ENCODE measurements at regions not wholly inside any gene's neighbourhood (a gene's known extent, or its start where the extent isn't known, plus 50 kb on each side); places are given as distances from the start of the nearest gene placed in this dataset.

DNA sequence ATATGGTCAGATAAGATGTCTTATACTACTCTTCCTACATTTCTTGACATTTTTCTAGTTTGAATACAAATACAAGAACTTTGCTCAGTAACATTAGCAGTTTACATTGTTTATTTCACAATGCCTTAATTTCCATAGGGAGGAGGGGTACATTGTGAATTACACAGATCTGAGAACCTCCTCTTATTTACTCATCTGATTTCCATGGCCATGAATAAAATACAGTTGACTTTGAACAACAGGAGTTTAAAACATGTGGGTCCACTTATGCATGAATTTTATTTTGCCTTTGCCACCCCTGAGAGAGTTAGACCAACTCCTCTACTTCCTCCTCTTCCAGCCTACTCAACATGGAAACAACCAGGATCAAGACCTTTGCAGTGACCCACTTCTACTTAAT lies 67.7 kb downstream of the MGST1 start:
- no peak overlapping the region for H3K27ac ChIP-seq (ENCODE audit: low read depth, low read length)
- peaks cover 3% of the 10 kb centered on the region for H3K9me3 ChIP-seq (ENCODE audit: control insufficient read depth, insufficient read depth, low read length)
- H3K4me1 ChIP-seq (ENCODE audit: control insufficient read depth, insufficient read depth, low read length), result no peaks in the 10 kb centered on the region
- H3K4me3 ChIP-seq (ENCODE audit: low read depth, low read length), result no peak overlapping the region
- H3K27me3 ChIP-seq (ENCODE audit: control insufficient read depth, insufficient read depth, low read length), result no peaks in the 10 kb centered on the region
- DNase-seq (ENCODE audit: low read depth in 4 of 6, low spot score in 6 of 6), result no peak
- no peaks in the 10 kb centered on the region for H3K36me3 ChIP-seq (ENCODE audit: control insufficient read depth, insufficient read depth, low read length)

DNA sequence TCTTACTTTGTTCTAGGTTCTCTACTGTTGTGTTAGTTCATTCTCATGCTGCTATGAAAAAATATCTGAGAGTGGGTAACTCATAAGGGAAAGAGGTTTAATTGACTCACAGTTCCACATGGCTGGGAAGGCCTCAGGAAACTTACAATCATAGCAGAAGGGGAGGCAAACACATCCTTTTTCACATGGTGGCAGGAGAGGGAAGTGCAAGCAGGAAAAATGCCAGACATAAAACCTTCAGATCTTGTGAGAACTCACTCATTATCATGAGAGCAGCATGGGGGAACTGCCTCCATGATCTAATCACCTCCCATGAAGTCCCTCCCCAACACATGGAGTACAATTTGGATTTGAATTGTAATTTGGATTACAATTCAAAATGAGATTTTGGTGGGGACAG lies 69.6 kb downstream of the MGST1 start:
- DNase-seq (ENCODE audit: low read depth in 4 of 6, low spot score in 6 of 6), result no peak
- Histone ChIP-seq H3K27ac (ENCODE audit: low read depth, low read length) (no peak overlapping the region), H3K4me3 (ENCODE audit: low read depth, low read length) (no peak overlapping the region), H3K36me3 (ENCODE audit: control insufficient read depth, insufficient read depth, low read length) (no peaks in the 10 kb centered on the region), H3K9me3 (ENCODE audit: control insufficient read depth, insufficient read depth, low read length) (peaks cover 3% of the 10 kb centered on the region), H3K4me1 (ENCODE audit: control insufficient read depth, insufficient read depth, low read length) (no peaks in the 10 kb centered on the region), H3K27me3 (ENCODE audit: control insufficient read depth, insufficient read depth, low read length) (no peaks in the 10 kb centered on the region)

DNA sequence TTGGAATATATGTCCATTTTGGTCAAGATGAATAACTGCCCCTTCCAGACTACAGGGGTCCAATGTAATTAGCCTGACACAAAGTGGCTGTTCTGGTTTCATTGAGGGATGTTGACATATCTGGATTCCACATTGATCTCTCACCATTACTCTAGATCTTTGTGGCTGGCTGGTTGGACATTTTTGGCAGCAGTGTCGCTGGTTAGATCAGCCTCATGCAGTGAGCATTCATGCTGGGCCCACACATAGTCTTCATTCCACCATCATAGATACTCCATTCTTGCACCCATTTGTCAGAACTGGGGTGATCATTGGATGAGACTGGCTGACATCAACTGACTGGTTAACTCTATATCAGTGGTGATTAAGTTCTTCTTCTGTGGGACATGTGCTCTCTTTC lies 74.4 kb downstream of the MGST1 start:
- Histone ChIP-seq H3K4me3 (ENCODE audit: low read depth, low read length) (no peak overlapping the region), H3K9me3 (ENCODE audit: control insufficient read depth, insufficient read depth, low read length) (no peaks in the 10 kb centered on the region), H3K27me3 (ENCODE audit: control insufficient read depth, insufficient read depth, low read length) (no peaks in the 10 kb centered on the region), H3K4me1 (ENCODE audit: control insufficient read depth, insufficient read depth, low read length) (no peaks in the 10 kb centered on the region), H3K27ac (ENCODE audit: low read depth, low read length) (no peak overlapping the region), H3K36me3 (ENCODE audit: control insufficient read depth, insufficient read depth, low read length) (no peaks in the 10 kb centered on the region)
- DNase-seq (ENCODE audit: low read depth in 4 of 6, low spot score in 6 of 6), result no peak
- WGBS (ENCODE audit: insufficient coverage), result 100% methylated on average over 1 of the region's 1 CpG

GRCh38 chr12:16424531-16424930 lies 77.1 kb downstream of the MGST1 start:
- no peaks in the 10 kb centered on the region for H3K9me3 ChIP-seq (ENCODE audit: control insufficient read depth, insufficient read depth, low read length)
- no peaks in the 10 kb centered on the region for H3K4me1 ChIP-seq (ENCODE audit: control insufficient read depth, insufficient read depth, low read length)
- no peaks in the 10 kb centered on the region for H3K36me3 ChIP-seq (ENCODE audit: control insufficient read depth, insufficient read depth, low read length)
- DNase-seq (ENCODE audit: low read depth in 4 of 6, low spot score in 6 of 6), result no peak
- H3K27ac ChIP-seq (ENCODE audit: low read depth, low read length), result no peak overlapping the region
- whole genome bisulfite sequencing (ENCODE audit: insufficient coverage), result 93% methylated on average over 1 of the region's 2 CpGs
- H3K27me3 ChIP-seq (ENCODE audit: control insufficient read depth, insufficient read depth, low read length), result no peaks in the 10 kb centered on the region
- H3K4me3 ChIP-seq (ENCODE audit: low read depth, low read length), result no peak overlapping the region

DNA sequence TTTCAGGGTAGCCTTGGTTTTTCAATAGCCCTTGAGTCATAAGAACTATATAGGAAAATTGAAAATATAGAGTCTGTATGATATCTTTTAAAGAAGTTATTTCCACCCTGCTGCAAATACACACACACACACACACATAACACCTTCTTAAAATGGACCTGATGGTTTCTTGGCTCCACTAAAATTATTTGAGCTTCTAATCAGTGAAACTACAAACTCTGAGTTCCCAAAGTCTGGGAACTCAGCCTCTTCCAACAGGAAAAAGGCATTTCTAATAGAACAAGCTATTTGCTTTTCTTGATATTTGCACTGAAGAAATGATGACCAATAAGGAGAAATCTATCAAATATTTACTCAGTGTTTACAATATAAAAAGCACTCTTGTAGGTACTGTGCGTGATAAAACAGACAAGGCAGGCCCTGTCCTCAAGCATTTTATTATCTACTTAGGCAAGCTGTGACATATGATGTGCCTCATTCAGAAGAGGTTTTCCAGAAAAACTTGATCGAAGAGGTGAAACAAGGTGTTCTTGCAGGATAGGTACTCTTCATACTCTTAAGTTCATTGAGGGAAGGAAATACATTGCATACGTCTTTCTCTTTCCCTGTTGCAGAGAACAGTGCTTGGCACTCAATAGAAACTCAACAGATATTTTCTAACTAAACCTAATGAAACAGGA lies 88.6 kb downstream of the MGST1 start:
- H3K9me3 ChIP-seq (ENCODE audit: control insufficient read depth, insufficient read depth, low read length), result no peaks in the 10 kb centered on the region
- no peaks in the 10 kb centered on the region for H3K4me1 ChIP-seq (ENCODE audit: control insufficient read depth, insufficient read depth, low read length)
- no peak overlapping the region for H3K4me3 ChIP-seq (ENCODE audit: low read depth, low read length)
- H3K27me3 ChIP-seq (ENCODE audit: control insufficient read depth, insufficient read depth, low read length), result no peaks in the 10 kb centered on the region
- no peaks in the 10 kb centered on the region for H3K36me3 ChIP-seq (ENCODE audit: control insufficient read depth, insufficient read depth, low read length)
- WGBS (ENCODE audit: insufficient coverage), result 80% methylated on average over 1 of the region's 3 CpGs
- no peak for DNase-seq (ENCODE audit: low read depth in 4 of 6, low spot score in 6 of 6)
- H3K27ac ChIP-seq (ENCODE audit: low read depth, low read length), result no peak overlapping the region

GRCh38 chr12:16437281-16437816 lies 89.9 kb downstream of the MGST1 start:
- WGBS (ENCODE audit: insufficient coverage), result 74% methylated on average over 3 of the region's 5 CpGs
- Histone ChIP-seq H3K4me3 (ENCODE audit: low read depth, low read length) (no peak overlapping the region), H3K9me3 (ENCODE audit: control insufficient read depth, insufficient read depth, low read length) (no peaks in the 10 kb centered on the region), H3K4me1 (ENCODE audit: control insufficient read depth, insufficient read depth, low read length) (no peaks in the 10 kb centered on the region), H3K27me3 (ENCODE audit: control insufficient read depth, insufficient read depth, low read length) (no peaks in the 10 kb centered on the region), H3K36me3 (ENCODE audit: control insufficient read depth, insufficient read depth, low read length) (no peaks in the 10 kb centered on the region), H3K27ac (ENCODE audit: low read depth, low read length) (no peak overlapping the region)
- DNase-seq (ENCODE audit: low read depth in 4 of 6, low spot score in 6 of 6), result no peak

- Histone ChIP-seq H3K36me3 (ENCODE audit: control insufficient read depth, insufficient read depth, low read length) (no peaks in the 10 kb centered on the region), H3K4me3 (ENCODE audit: low read depth, low read length) (no peak overlapping the region), H3K27me3 (ENCODE audit: control insufficient read depth, insufficient read depth, low read length) (no peaks in the 10 kb centered on the region), H3K27ac (ENCODE audit: low read depth, low read length) (no peak overlapping the region), H3K4me1 (ENCODE audit: control insufficient read depth, insufficient read depth, low read length) (no peaks in the 10 kb centered on the region), H3K9me3 (ENCODE audit: control insufficient read depth, insufficient read depth, low read length) (no peaks in the 10 kb centered on the region)
- 80% methylated on average over 1 of the region's 2 CpGs for WGBS (ENCODE audit: insufficient coverage)
- no peak for DNase-seq (ENCODE audit: low read depth in 4 of 6, low spot score in 6 of 6)
Observed at GRCh38 chr12:16437926-16438325, 90.5 kb downstream of the MGST1 start.

GRCh38 chr12:16449459-16449858 lies 102.0 kb downstream of the MGST1 start:
- H3K36me3 ChIP-seq (ENCODE audit: control insufficient read depth, insufficient read depth, low read length), result no peaks in the 10 kb centered on the region
- H3K27ac ChIP-seq (ENCODE audit: low read depth, low read length), result no peak overlapping the region
- H3K27me3 ChIP-seq (ENCODE audit: control insufficient read depth, insufficient read depth, low read length), result no peaks in the 10 kb centered on the region
- no peak for DNase-seq (ENCODE audit: low read depth in 4 of 6, low spot score in 6 of 6)
- H3K4me1 ChIP-seq (ENCODE audit: control insufficient read depth, insufficient read depth, low read length), result no peaks in the 10 kb centered on the region
- no CpG with 5 or more reads among the region's 2 CpGs for WGBS (ENCODE audit: insufficient coverage)
- no peak overlapping the region for H3K4me3 ChIP-seq (ENCODE audit: low read depth, low read length)
- H3K9me3 ChIP-seq (ENCODE audit: control insufficient read depth, insufficient read depth, low read length), result no peaks in the 10 kb centered on the region

GRCh38 chr12:16453319-16453718 lies 105.9 kb downstream of the MGST1 start:
- Histone ChIP-seq H3K27ac (ENCODE audit: low read depth, low read length) (no peak overlapping the region), H3K27me3 (ENCODE audit: control insufficient read depth, insufficient read depth, low read length) (no peaks in the 10 kb centered on the region), H3K36me3 (ENCODE audit: control insufficient read depth, insufficient read depth, low read length) (no peaks in the 10 kb centered on the region), H3K4me3 (ENCODE audit: low read depth, low read length) (no peak overlapping the region), H3K4me1 (ENCODE audit: control insufficient read depth, insufficient read depth, low read length) (no peaks in the 10 kb centered on the region), H3K9me3 (ENCODE audit: control insufficient read depth, insufficient read depth, low read length) (no peaks in the 10 kb centered on the region)
- 100% methylated on average over 1 of the region's 3 CpGs for WGBS (ENCODE audit: insufficient coverage)
- no peak for DNase-seq (ENCODE audit: low read depth in 4 of 6, low spot score in 6 of 6)

DNA sequence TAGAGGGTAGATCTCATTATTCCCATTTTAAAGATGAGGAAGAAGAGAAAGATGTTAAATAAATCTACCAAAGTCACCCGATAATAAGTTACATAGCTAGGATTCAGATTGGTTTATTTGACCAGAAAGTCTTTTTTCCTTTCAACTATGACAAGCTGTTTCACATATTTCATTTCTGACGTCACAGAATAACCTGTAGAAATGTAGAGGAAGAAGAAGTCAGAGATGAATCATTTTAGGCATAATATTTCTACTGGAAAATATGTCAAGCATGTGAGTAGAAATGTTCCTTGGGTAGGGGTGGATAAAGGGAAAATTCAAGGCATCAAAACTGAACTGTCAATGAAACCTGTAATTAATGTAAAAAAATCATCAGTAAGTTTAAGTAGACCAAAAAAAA lies 107.0 kb downstream of the MGST1 start:
- WGBS (ENCODE audit: insufficient coverage), result no CpG with 5 or more reads among the region's 2 CpGs
- H3K36me3 ChIP-seq (ENCODE audit: control insufficient read depth, insufficient read depth, low read length), result no peaks in the 10 kb centered on the region
- no peak overlapping the region for H3K27ac ChIP-seq (ENCODE audit: low read depth, low read length)
- H3K4me1 ChIP-seq (ENCODE audit: control insufficient read depth, insufficient read depth, low read length), result no peaks in the 10 kb centered on the region
- H3K9me3 ChIP-seq (ENCODE audit: control insufficient read depth, insufficient read depth, low read length), result no peaks in the 10 kb centered on the region
- H3K27me3 ChIP-seq (ENCODE audit: control insufficient read depth, insufficient read depth, low read length), result no peaks in the 10 kb centered on the region
- DNase-seq (ENCODE audit: low read depth in 4 of 6, low spot score in 6 of 6), result no peak
- no peak overlapping the region for H3K4me3 ChIP-seq (ENCODE audit: low read depth, low read length)
